ENCODE measurements at regions not wholly inside any gene's neighbourhood (a gene's known extent, or its start where the extent isn't known, plus 50 kb on each side); places are given as distances from the start of the nearest gene placed in this dataset.

DNA sequence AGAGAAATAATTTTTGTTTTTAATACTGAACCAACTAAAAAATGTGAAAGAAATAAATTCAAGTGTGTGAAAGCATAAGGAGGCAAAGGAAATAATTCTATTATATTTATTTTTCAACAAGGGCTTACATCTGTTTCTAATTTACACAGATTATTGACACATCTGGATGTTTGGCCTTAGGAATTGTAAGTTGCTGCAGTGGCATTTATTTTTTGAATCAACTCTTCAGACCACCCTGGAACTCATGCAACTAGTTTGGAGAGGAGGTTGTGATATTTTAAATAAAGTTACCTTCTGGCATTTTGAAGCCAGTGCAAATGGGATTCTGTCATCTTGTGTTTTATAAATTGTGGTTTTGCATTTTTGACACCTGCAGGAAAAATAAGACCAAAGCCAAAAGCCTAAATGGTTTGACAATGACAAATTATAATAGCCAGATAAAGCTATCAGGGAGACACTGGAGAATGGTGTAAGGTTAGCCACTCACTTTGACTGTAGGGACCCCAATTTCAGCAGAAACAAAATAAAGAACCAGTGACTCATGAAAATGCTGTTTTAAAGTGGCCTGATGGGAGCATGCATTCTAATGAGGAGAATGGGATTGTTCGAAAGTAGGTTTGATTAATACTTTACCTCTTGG lies 192.9 kb downstream of the KLF5 start:
- TF ChIP-seq, protein P1, sequence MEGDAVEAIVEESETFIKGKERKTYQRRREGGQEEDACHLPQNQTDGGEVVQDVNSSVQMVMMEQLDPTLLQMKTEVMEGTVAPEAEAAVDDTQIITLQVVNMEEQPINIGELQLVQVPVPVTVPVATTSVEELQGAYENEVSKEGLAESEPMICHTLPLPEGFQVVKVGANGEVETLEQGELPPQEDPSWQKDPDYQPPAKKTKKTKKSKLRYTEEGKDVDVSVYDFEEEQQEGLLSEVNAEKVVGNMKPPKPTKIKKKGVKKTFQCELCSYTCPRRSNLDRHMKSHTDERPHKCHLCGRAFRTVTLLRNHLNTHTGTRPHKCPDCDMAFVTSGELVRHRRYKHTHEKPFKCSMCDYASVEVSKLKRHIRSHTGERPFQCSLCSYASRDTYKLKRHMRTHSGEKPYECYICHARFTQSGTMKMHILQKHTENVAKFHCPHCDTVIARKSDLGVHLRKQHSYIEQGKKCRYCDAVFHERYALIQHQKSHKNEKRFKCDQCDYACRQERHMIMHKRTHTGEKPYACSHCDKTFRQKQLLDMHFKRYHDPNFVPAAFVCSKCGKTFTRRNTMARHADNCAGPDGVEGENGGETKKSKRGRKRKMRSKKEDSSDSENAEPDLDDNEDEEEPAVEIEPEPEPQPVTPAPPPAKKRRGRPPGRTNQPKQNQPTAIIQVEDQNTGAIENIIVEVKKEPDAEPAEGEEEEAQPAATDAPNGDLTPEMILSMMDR (conservative IDR thresholded peaks at IDR 0.05 in 1 of 2, IDR thresholded peaks at IDR 0.05 in 1 of 2; ENCODE audit: extremely low read depth in 1 of 2, insufficient read depth in 1 of 2, low read depth in 1 of 2, low read length in 2 of 2), result no peak
- no peak for TF ChIP-seq EZH2 (IDR thresholded peaks at IDR 0.05; ENCODE audit: borderline replicate concordance, low read length)

All from mammary epithelial cell (primary cell).